Caco-2 (cell line): ENCODE measurements at regions not wholly inside any gene's neighbourhood (a gene's known extent, or its start where the extent isn't known, plus 50 kb on each side); places are given as distances from the start of the nearest gene placed in this dataset.

Experiments used
- BruUV-seq: library from RNA; stranded (reverse); fragments of 400-500 nt; replicated peaks from 2 replicates; lab custom pipeline; 2021; lab: Mats Ljungman, UMichigan
- CTCF ChIA-PET: fragments of 300-600 bp; sonication (Branson Sonifier 250); formaldehyde crosslinking; loops from one replicate; lab custom pipeline; 2022; ENCODE audit warnings: antibody characterized with exemption; lab: Charles Lee
- POLR2A ChIA-PET: fragments of 300-600 bp; sonication (Branson Sonifier 250); formaldehyde crosslinking; loops from one replicate; lab custom pipeline; 2022; ENCODE audit warnings: antibody characterized with exemption; lab: Charles Lee
- DNase-seq, 2 experiments: peaks; one replicate each; pipeline versions ENCODE4 v3.0.0 to v3.0.0-alpha.2; 2020 to 2022
- H3K27me3 ChIP-seq: replicated peaks from 2 replicates; pipeline ENCODE4 v1.6.0; 2011; ENCODE audit warnings: low read length; ENCODE audit not compliant: control insufficient read depth, insufficient read depth
- H3K36me3 ChIP-seq: 2 replicates; pipeline ENCODE4 v1.5.1; 2011; ENCODE audit warnings: low read length; ENCODE audit not compliant: control insufficient read depth, insufficient read depth
- H3K4me1 ChIP-seq: fragments of 250-450 bp; sonication (Bioruptor Pico); 2 replicates; pipeline ENCODE4 v1.5.1; 2020; ENCODE audit warnings: mild to moderate bottlenecking
- H3K4me3 ChIP-seq: 2 replicates; pipeline ENCODE4 v1.5.1; 2011; ENCODE audit warnings: low read depth, mild to moderate bottlenecking, control low read depth, low read length
- H3K9me3 ChIP-seq: fragments of 250-450 bp; sonication (Bioruptor Pico); 2 replicates; pipeline ENCODE4 v1.5.1; 2020; ENCODE audit warnings: mild to moderate bottlenecking, moderate library complexity
- H3K27ac Mint-ChIP-seq: one replicate; pipeline ENCODE4 v1.8.0; 2022; ENCODE audit warnings: mixed read lengths; ENCODE audit not compliant: unreplicated experiment
- H3K27me3 Mint-ChIP-seq: one replicate; pipeline ENCODE4 v1.8.0; 2022; ENCODE audit warnings: mixed read lengths; ENCODE audit not compliant: insufficient read depth, unreplicated experiment
- H3K36me3 Mint-ChIP-seq: one replicate; pipeline ENCODE4 v1.8.0; 2022; ENCODE audit warnings: mild to moderate bottlenecking, mixed read lengths; ENCODE audit not compliant: insufficient read depth, unreplicated experiment
- H3K4me1 Mint-ChIP-seq: one replicate; pipeline ENCODE4 v1.8.0; 2022; ENCODE audit warnings: low read depth, mixed read lengths; ENCODE audit not compliant: unreplicated experiment
- H3K4me3 Mint-ChIP-seq: one replicate; pipeline ENCODE4 v1.8.0; 2022; ENCODE audit warnings: mild to moderate bottlenecking, moderate library complexity, mixed read lengths; ENCODE audit not compliant: unreplicated experiment
- H3K9me3 Mint-ChIP-seq: one replicate; pipeline ENCODE4 v1.8.0; 2022; ENCODE audit warnings: mixed read lengths; ENCODE audit not compliant: unreplicated experiment
- intact Hi-C: fragments of 100-400 bp; cut with micrococcal nuclease; formaldehyde crosslinking; loops from one replicate; pipeline ENCODE4 v1.10.0; 2022; ENCODE audit not compliant: unreplicated experiment
- TF ChIP-seq, protein P1 (sequence below), 2 experiments: fragments of 200-600 bp in 1 of 2; IDR thresholded peaks; 1 replicate in 1 of 2; 2 replicates in 1 of 2; pipeline versions ENCODE4 v1.5.1 to v1.8.0; 2011 to 2022; ENCODE audit warnings: antibody characterized with exemption in 1 of 2, control low read depth in 1 of 2, inconsistent platforms in 1 of 2, low read depth in 1 of 2, low read length in 1 of 2, mild to moderate bottlenecking in 1 of 2, moderate library complexity in 1 of 2; ENCODE audit not compliant: insufficient read depth in 1 of 2, severe bottlenecking in 1 of 2, unreplicated experiment in 1 of 2

DNA sequence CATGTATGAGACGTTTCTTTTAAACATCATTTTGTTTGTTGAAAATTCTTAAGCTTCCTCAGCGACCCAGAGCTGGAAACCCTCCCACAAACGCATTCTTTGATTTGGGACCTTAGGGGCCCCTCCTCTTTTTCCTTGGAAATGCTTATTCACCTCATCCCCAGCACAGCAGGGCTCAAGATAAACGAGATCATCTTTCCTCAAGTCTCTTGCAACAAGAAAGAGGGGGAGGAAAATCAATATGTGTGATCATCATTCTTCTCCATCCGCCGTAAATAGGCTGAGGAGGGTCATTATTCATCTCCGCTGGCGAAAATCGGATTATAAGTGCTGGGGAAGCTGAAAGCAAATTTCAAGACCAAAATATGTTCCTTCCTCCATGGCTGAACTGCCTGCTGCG is 1415.2 kb downstream of the AACS start:
- H3K4me1 Mint-ChIP-seq = no peaks in the 10 kb centered on the region
- H3K4me1 ChIP-seq = no peaks in the 10 kb centered on the region
- BruUV-seq = no TSS peak
- no peaks in the 10 kb centered on the region for H3K36me3 Mint-ChIP-seq
- no peak overlapping the region for H3K4me3 ChIP-seq
- peaks cover 11% of the 10 kb centered on the region for H3K9me3 Mint-ChIP-seq
- ChIA-PET POLR2A (no interaction called here), CTCF (no interaction called here)
- no peaks in the 10 kb centered on the region for H3K27me3 ChIP-seq
- no peak for DNase-seq
- no peak overlapping the region for H3K4me3 Mint-ChIP-seq
- H3K27me3 Mint-ChIP-seq = no peaks in the 10 kb centered on the region
- intact Hi-C loops = no loop called here
- no peaks in the 10 kb centered on the region for H3K36me3 ChIP-seq
- TF ChIP-seq, protein P1, sequence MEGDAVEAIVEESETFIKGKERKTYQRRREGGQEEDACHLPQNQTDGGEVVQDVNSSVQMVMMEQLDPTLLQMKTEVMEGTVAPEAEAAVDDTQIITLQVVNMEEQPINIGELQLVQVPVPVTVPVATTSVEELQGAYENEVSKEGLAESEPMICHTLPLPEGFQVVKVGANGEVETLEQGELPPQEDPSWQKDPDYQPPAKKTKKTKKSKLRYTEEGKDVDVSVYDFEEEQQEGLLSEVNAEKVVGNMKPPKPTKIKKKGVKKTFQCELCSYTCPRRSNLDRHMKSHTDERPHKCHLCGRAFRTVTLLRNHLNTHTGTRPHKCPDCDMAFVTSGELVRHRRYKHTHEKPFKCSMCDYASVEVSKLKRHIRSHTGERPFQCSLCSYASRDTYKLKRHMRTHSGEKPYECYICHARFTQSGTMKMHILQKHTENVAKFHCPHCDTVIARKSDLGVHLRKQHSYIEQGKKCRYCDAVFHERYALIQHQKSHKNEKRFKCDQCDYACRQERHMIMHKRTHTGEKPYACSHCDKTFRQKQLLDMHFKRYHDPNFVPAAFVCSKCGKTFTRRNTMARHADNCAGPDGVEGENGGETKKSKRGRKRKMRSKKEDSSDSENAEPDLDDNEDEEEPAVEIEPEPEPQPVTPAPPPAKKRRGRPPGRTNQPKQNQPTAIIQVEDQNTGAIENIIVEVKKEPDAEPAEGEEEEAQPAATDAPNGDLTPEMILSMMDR (IDR thresholded peaks at IDR 0.05; ENCODE audit: insufficient read depth in 1 of 2, low read depth in 1 of 2, low read length in 1 of 2, severe bottlenecking in 1 of 2, unreplicated experiment in 1 of 2) = no peak
- H3K9me3 ChIP-seq = no peaks in the 10 kb centered on the region
- no peak overlapping the region for H3K27ac Mint-ChIP-seq

DNA sequence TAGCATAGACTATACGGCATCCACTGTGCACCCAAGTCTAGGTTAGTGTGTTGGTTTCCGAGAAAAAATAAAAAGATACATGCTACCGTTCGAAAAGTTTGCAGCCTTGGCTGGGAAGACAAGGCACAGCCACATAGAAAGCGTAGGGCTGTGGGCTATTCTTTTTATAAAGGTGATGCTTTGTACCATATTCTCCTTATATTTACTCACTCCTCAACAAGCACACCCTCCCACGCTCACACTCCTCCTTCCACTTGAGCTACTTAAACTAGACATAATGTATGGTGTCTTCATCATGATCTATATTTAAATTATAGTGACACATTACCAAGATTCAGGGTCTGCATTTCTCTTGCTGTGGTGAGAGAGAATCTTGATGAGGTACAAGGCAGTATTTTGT is 1416.5 kb downstream of the AACS start:
- Histone ChIP-seq H3K4me1 (no peaks in the 10 kb centered on the region), H3K36me3 (no peaks in the 10 kb centered on the region), H3K4me3 (no peak overlapping the region), H3K27me3 (no peaks in the 10 kb centered on the region), H3K9me3 (no peaks in the 10 kb centered on the region)
- Mint-ChIP-seq H3K27me3 (no peaks in the 10 kb centered on the region), H3K4me1 (no peaks in the 10 kb centered on the region), H3K27ac (no peak overlapping the region), H3K36me3 (no peaks in the 10 kb centered on the region), H3K4me3 (no peak overlapping the region), H3K9me3 (peaks cover 8% of the 10 kb centered on the region)
- TF ChIP-seq, protein P1 (IDR thresholded peaks at IDR 0.05; ENCODE audit: insufficient read depth in 1 of 2, low read depth in 1 of 2, low read length in 1 of 2, severe bottlenecking in 1 of 2, unreplicated experiment in 1 of 2) = no peak
- CTCF ChIA-PET = no interaction called here
- intact Hi-C loops = no loop called here
- no TSS peak for BruUV-seq
- POLR2A ChIA-PET = no interaction called here
- no peak for DNase-seq

DNA sequence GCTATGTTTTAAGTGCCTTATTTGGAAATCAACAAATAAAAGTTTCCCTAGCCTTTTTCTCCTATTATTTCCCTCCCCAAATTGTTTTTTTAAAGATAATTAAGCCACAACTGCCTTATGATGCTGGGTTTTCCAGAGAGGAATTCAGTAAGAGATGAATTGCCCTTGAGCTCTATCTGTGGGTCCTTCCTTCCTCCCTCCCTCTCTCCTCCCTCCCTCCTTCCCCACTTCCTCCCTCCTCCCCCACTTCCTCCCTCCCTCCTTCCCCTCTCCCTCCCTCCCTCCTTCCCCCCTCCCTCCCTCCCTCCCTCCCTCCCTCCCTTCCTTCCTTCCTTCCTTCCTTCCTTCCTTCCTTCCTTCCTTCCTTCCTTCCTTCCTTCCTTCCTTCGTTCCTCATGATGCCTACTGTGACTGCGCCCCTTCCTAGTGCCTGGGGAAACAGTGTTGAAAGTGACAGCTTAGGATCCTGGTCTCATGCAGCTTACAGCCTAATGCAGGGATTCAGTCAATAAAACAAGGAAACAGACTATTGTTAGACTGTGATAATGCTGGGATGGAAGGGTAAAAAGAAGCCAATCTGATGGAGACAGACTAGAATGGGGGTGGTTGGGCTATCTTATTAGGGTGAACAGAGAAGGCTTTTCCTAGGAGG is 1417.1 kb downstream of the AACS start:
- no peak overlapping the region for H3K4me3 ChIP-seq
- POLR2A ChIA-PET = no interaction called here
- peaks cover 8% of the 10 kb centered on the region for H3K9me3 Mint-ChIP-seq

More for the DNA sequence above, 1417.1 kb downstream of the AACS start:
- no peaks in the 10 kb centered on the region for H3K27me3 ChIP-seq
- H3K4me3 Mint-ChIP-seq = no peak overlapping the region
- H3K27me3 Mint-ChIP-seq = no peaks in the 10 kb centered on the region
- DNase-seq = no peak
- no peak overlapping the region for H3K27ac Mint-ChIP-seq
- TF ChIP-seq, protein P1 (IDR thresholded peaks at IDR 0.05; ENCODE audit: insufficient read depth in 1 of 2, low read depth in 1 of 2, low read length in 1 of 2, severe bottlenecking in 1 of 2, unreplicated experiment in 1 of 2) = no peak
- intact Hi-C loops = no loop called here
- H3K36me3 ChIP-seq = no peaks in the 10 kb centered on the region
- H3K4me1 Mint-ChIP-seq = no peaks in the 10 kb centered on the region
- CTCF ChIA-PET = no interaction called here
- no peaks in the 10 kb centered on the region for H3K9me3 ChIP-seq
- BruUV-seq = no TSS peak
- no peaks in the 10 kb centered on the region for H3K4me1 ChIP-seq
- H3K36me3 Mint-ChIP-seq = no peaks in the 10 kb centered on the region
